GM20000 (cell line): ENCODE measurements at regions not wholly inside any gene's neighbourhood (a gene's known extent, or its start where the extent isn't known, plus 50 kb on each side); places are given as distances from the start of the nearest gene placed in this dataset.

Experiments
- DNase-seq: peaks from one replicate; pipeline ENCODE4 v3.0.0; 2012; ENCODE audit warnings: low spot score
- CTCF ChIP-seq: IDR thresholded peaks from 2 replicates; pipeline ENCODE4 v1.5.1; 2012; ENCODE audit warnings: mild to moderate bottlenecking, control low read depth; ENCODE audit errors: extremely low read depth, missing control alignments

GRCh38 chr10:43763846-43764245 lies 115.2 kb upstream of the ZNF32 start:
- no peak for TF ChIP-seq CTCF
- no peak for DNase-seq

DNA sequence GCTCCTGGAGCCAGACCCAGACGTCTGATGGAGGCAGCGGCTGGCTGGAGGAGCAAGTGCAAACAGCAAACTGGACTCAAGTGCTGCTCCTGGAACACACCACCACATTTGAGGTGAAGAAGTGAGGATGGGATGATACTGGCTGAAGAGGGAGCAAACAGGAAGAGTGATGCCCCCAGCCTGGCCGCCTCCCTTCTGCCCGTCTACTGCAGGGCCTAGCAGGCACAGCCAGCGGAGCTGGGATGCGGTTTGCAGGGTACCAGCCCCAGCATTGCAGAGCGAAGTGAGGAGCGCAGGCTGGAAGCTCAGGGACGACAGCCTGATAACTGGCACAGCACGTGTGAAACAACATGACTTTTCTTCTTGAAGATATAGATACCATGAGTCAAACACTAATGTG lies 111.8 kb upstream of the ZNF32 start:
- DNase-seq: no peak
- no peak for TF ChIP-seq CTCF

DNA sequence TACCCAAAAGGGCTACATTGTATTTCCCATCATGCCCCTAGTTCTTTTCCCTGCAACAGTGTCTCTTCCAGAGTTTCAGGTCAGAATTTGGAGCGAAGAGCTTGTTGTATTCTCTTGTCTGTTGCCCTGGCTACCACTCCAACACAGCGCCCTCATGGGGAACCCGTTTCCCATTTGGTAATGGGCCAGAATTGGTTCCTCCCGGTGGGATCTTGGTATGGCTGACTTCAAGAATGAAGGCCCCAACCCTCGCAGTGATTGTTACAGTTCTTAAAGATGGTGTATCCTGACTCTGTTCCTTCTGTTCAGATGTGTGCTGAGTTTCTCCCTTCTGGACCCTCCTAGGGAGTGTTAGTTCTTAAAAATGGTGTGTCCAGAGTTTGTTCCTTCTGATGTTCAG lies 110.5 kb upstream of the ZNF32 start:
- DNase-seq: no peak
- TF ChIP-seq CTCF: no peak

GRCh38 chr10:43756341-43756740 lies 107.7 kb upstream of the ZNF32 start:
- no peak for TF ChIP-seq CTCF

GRCh38 chr10:43754569-43755260 lies 106.0 kb upstream of the ZNF32 start:
- DNase-seq: no peak
- TF ChIP-seq CTCF: no peak

More at GRCh38 chr10:43756341-43756740, 107.7 kb upstream of the ZNF32 start:
- no peak for DNase-seq

- TF ChIP-seq CTCF: no peak
- no peak for DNase-seq
These were observed 104.8 kb upstream of the ZNF32 start for GRCh38 chr10:43753397-43754061.

- TF ChIP-seq CTCF: no peak
These were observed 104.0 kb upstream of the ZNF32 start for GRCh38 chr10:43752682-43753081.

More at GRCh38 chr10:43752682-43753081, 104.0 kb upstream of the ZNF32 start:
- no peak for DNase-seq
